Stimulated activated CD8-positive, alpha-beta memory T cell treated with anti-CD3 and anti-CD28 coated beads, Interleukin-4, amount 100 ng/mL, for 4 hours (primary cell): ENCODE measurements at regions not wholly inside any gene's neighbourhood (a gene's known extent, or its start where the extent isn't known, plus 50 kb on each side); places are given as distances from the start of the nearest gene placed in this dataset.
"Not testable (repeated sequence)": the region's sequence is repeated elsewhere in the genome, so short reads cannot be mapped to it uniquely, and the experiment has no call there.

Source experiments
- DNase-seq, 2 donors: peaks; one replicate each; pipeline ENCODE4 v3.0.0-alpha.2; 2020; ENCODE audit warnings: low read depth in 2 of 2, low spot score in 1 of 2

GRCh38 chr14:87640553-87640952 lies 352.4 kb downstream of the GALC start:
- DNase-seq = no peak

DNA sequence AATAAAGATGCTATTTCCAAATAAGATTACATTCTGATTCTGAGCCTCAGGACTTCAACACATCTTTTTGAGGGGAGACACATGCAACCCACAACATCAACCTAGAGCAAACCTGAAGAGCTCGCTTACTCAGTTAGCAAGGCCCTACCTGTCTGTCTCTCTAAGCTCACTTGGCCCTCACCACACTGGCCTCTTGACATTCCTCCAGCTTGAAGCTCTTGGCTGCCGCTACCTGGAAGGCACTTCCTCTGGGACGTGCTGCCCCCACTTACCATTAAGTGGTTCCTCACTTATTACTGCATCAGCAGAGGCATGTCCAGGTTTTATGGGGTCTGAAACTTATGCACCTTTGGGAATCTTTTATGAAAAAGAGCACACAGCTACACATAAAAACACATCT lies 354.8 kb downstream of the GALC start:
- DNase-seq = no peak

DNA sequence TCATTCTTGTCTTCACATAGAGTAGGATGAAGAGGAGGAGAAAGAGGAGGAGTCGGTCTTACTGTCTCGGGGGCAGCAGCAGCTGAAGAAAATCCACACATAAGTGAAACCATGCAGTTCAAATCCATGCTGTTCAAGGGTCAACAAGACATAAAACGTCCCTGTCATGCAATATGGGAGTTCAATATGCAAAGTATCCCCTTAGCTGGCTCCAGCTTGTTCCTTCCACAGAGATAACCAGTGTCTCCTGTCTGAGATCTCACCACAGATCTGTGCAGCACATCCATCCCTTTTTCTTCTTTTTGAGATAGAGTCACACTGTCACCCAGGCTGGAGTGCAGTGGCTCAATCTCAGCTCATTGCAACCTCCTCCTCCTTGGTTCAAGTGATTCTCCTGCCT lies 357.5 kb downstream of the GALC start:
- no peak for DNase-seq

GRCh38 chr14:87632796-87633195 lies 360.2 kb downstream of the GALC start:
- DNase-seq = no peak

DNA sequence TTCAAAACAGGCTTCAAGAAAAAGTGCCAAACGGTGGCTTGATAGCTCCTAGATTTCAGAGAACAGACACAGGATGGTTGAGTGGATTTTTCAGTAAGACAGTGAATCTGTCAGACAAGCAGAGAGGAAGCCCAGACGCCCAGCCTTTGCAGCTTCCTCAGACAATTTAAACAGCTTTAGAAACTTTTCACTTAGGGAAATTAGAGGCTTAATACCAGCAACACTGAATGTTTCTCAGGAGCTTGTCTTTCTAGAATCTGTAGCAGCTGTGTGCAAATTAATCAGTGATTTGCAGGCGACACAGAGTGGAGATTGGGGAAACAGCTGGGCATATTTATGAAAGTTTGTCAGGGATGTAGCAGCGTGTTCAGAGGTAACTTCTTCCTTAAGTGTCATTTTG lies 362.1 kb downstream of the GALC start:
- DNase-seq = no peak

- no peak for DNase-seq
Measured at GRCh38 chr14:87629788-87630187, 363.2 kb downstream of the GALC start.

DNA sequence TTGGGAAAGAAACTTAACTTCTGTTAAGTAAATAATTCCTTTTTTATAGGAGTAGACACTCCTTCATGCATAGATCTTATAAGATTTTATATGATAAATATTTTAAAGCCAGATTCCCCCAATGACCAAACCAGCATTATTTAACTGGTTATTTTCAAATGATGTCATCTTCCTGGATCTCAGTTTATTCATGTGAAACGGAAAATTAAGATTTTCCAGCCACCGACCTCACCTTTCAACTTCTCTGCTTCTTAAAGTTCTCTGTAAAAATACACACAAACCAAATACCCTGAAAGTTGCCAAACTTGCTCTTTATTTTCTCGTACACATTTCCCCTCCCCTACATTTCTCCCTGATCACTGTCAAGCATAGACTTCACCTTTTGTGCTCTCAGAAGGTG lies 364.2 kb downstream of the GALC start:
- no peak for DNase-seq

GRCh38 chr14:87628129-87628528 lies 364.9 kb downstream of the GALC start:
- no peak for DNase-seq

DNA sequence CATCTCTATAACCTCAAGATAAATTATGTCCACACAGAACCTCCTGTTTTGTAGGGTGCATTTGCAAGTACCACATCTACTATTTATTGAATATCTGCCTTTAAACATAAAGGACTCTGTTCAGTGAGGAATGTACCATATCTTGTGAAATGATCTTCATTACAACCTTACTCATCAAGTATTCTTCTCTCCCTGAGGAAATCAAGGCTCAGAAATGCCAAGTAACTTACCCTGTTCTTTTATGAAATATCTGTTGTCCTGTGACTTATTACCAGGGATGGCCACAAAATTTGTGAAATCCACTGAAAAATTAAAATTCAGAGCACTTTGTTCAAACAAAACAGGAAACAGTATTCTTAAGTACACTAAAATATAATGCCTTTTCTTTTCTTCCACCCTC lies 366.7 kb downstream of the GALC start:
- DNase-seq = no peak

DNA sequence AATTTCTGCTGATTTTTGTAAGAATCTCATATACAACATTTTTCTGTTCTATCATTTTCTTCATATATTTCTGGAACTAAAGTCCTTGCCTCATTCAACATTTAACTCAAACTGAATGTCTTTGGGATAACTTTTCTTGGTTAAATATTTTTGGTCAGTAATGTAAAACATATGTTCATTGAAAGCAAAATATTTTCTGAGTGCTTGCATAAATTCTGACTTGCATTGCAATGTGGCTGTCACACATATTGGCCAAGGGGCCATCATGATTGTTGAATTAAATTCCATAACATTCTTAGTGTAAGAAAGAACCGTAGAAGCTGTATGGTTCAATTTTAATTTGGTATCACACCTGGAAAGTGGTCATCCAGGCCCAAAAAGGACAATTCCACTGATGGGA lies 369.4 kb downstream of the GALC start:
- no peak for DNase-seq

- DNase-seq = no peak
Measured at GRCh38 chr14:87617079-87617478, 375.9 kb downstream of the GALC start.

DNA sequence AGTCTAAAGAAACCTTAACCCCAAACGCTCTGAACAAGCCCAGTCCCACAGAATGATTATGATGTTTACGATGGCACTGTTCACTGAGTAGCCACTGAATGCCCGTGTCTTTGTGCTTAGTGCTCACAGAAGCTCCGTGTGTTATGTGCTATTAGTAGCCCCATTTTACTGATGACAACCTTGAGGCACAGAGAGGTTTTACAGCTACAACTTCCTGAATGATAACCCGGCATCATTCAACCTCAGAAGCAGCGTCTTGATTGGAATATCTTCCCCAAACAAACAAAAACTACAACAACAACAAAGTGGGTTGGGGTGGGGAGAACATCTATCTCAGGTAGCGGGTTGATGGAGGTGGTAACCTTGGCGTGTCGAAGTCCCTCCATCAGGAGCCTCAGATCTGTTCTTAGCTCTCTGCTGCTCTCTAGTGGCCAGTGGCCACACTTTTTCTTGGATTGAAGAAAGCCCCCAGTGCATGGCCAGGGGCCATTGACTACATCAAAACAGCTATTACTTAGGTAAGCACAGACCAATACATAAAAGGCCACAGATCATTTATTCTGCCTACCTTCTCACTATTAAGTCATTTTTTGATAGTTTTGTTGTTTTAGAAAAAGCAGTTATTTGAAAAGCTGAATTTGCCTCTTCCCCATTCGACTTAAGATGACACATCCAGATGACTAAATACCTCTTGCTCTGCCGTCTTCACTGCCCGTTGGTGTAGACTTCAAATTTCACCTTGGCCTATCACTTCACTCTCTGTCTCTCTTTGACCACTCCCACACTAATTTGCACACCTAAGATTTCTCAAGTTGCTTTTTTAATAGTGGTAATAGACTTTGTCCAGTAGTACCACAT lies 376.9 kb downstream of the GALC start:
- no peak for DNase-seq

DNA sequence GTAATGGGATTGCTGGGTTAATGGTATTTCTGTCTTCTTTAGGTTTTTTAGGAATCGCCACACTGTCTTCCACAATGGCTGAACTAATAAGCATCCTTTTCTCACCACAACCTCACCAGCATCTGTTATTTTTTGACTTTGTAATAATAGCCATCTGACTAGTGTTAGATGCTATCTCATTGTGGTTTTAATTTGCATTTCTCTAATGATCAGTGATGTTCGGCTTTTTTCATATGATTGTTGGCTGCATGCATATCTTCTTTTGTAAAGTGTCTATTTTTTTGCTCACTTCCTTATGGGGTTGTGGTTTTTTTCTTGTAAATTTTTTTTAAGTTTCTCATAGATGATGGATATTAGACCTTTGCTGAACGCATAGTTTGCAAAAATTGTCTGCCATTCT lies 377.9 kb downstream of the GALC start:
- DNase-seq = no peak

GRCh38 chr14:87613881-87614280 lies 379.1 kb downstream of the GALC start:
- no peak for DNase-seq

GRCh38 chr14:87607056-87607455 lies 385.9 kb downstream of the GALC start:
- not testable (repeated sequence) for DNase-seq

- no peak for DNase-seq
Measured at GRCh38 chr14:87601036-87601435, 391.9 kb downstream of the GALC start.

DNA sequence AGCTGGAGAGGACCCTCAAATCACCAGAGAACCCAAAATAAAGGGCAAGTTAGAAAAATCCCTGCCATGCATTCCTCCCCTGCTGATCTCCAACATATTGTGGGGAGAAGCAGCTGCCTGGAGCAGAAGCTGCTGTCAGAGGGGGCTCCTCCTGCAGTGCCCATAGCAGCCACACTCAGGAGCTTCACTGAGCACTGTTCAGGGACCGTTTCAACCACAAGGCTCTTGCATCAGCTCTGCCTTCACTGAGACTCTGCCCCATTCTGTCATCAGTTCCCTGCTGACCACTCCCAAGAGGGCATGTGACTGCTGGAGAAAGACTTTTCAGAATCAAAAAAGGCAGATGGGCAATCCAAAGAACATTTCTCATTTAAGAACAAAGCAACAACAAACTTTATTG lies 392.7 kb downstream of the GALC start:
- no peak for DNase-seq

- no peak for DNase-seq
Measured at GRCh38 chr14:87581298-87581697, 411.7 kb downstream of the GALC start.

DNA sequence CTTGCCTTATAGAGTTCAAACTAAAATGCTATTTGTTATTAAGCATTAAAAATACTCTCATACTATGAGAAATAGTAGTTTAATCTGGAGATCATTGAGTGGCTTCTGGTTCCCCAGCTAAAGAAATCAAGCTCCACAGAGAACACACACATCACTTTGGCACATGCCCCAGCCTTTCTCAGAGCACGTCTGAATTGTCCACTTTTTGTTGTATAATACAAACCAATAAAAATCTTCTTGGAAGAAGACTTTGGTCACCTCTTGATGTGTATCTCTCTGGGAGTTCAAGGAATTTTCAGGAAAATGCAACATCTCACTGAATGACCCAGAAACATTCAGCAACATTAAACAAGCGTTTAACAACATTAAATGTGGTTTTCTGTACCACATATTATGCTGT lies 413.9 kb downstream of the GALC start:
- no peak for DNase-seq

- DNase-seq = no peak
Measured at GRCh38 chr14:87575378-87575777, 417.6 kb downstream of the GALC start.

DNA sequence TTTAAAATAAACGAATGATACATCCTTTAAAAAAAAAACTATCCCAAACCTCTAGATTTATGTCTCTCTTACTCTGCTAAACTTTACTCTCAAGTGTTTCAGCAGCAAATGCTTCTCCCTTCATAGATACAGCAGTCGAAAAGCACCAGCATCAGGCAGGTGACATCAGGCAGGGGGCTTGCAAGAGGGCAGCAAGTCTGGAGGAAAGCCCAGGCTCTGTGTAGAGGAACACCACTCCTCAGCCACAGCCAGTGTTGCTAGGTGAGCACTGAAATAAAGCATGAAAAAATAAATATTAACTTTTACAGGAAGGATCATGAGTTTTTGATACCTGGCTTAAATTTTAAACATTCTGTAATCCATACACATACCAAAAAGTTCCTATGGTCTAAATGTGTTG lies 419.4 kb downstream of the GALC start:
- no peak for DNase-seq

- DNase-seq = no peak
Measured at GRCh38 chr14:87567618-87568295, 425.2 kb downstream of the GALC start.

DNA sequence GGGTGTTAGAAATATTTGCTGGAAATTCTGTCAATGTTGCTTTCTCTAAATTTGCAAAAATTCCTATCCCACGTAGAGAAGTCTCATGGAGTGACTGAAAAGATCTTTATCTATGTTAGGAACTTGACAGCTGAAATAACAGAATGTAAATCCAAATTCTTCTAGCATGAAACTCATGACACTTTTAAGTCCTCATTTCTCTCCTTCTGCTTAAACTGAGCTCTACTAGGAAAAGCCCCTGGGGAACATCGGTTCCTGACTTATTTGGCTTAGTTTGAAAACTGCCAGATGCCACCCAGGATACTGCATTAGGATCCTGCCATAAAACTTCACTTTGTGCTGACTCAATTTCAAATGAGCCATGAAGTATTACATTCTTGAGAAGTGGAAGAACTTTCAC lies 426.0 kb downstream of the GALC start:
- no peak for DNase-seq
